ENCODE measurements at regions not wholly inside any gene's neighbourhood (a gene's known extent, or its start where the extent isn't known, plus 50 kb on each side); places are given as distances from the start of the nearest gene placed in this dataset.

- TF ChIP-seq CTCF (IDR thresholded peaks at IDR 0.05): no peak
- TF ChIP-seq, protein P1, sequence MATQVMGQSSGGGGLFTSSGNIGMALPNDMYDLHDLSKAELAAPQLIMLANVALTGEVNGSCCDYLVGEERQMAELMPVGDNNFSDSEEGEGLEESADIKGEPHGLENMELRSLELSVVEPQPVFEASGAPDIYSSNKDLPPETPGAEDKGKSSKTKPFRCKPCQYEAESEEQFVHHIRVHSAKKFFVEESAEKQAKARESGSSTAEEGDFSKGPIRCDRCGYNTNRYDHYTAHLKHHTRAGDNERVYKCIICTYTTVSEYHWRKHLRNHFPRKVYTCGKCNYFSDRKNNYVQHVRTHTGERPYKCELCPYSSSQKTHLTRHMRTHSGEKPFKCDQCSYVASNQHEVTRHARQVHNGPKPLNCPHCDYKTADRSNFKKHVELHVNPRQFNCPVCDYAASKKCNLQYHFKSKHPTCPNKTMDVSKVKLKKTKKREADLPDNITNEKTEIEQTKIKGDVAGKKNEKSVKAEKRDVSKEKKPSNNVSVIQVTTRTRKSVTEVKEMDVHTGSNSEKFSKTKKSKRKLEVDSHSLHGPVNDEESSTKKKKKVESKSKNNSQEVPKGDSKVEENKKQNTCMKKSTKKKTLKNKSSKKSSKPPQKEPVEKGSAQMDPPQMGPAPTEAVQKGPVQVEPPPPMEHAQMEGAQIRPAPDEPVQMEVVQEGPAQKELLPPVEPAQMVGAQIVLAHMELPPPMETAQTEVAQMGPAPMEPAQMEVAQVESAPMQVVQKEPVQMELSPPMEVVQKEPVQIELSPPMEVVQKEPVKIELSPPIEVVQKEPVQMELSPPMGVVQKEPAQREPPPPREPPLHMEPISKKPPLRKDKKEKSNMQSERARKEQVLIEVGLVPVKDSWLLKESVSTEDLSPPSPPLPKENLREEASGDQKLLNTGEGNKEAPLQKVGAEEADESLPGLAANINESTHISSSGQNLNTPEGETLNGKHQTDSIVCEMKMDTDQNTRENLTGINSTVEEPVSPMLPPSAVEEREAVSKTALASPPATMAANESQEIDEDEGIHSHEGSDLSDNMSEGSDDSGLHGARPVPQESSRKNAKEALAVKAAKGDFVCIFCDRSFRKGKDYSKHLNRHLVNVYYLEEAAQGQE (IDR thresholded peaks at IDR 0.05; ENCODE audit: insufficient read depth in 1 of 2, low read depth in 2 of 2, low read length in 1 of 2): no peak
Measured at GRCh38 chr5:25963251-25964008, 1075.0 kb downstream of the CDH9 start.
